Fibroblast of lung (primary cell): ENCODE measurements at regions not wholly inside any gene's neighbourhood (a gene's known extent, or its start where the extent isn't known, plus 50 kb on each side); places are given as distances from the start of the nearest gene placed in this dataset.

Source experiments
- CTCF ChIP-seq, 2 donors: IDR thresholded peaks in 1 of 2; conservative IDR thresholded peaks in 1 of 2; 1 replicate in 1 of 2; 2 replicates in 1 of 2; pipeline ENCODE4 v1.5.1; 2011 to 2012; ENCODE audit warnings: low read length in 2 of 2, control low read depth in 1 of 2, inconsistent platforms in 1 of 2, low read depth in 1 of 2, mild to moderate bottlenecking in 1 of 2
- EZH2 ChIP-seq: IDR thresholded peaks from 2 replicates; pipeline ENCODE4 v1.5.1; 2012; ENCODE audit warnings: low read length, control low read depth, mild to moderate bottlenecking; ENCODE audit errors: missing control alignments

GRCh38 chr12:88716240-88716639 lies 136.0 kb upstream of the KITLG start:
- TF ChIP-seq CTCF (conservative IDR thresholded peaks at IDR 0.05 in 1 of 2, IDR thresholded peaks at IDR 0.05 in 1 of 2; ENCODE audit: low read depth in 1 of 2, low read length in 2 of 2), result no peak
- TF ChIP-seq EZH2, result no peak
